Liver (tissue), 8 donors: ENCODE measurements at regions not wholly inside any gene's neighbourhood (a gene's known extent, or its start where the extent isn't known, plus 50 kb on each side); places are given as distances from the start of the nearest gene placed in this dataset.
"Not testable (repeated sequence)": the region's sequence is repeated elsewhere in the genome, so short reads cannot be mapped to it uniquely, and the experiment has no call there.

Experiments used
- DNase-seq: peaks from one replicate; pipeline ENCODE4 v3.0.0-alpha.2; 2017; ENCODE audit warnings: low spot score
- H3K27ac ChIP-seq, 2 donors: one replicate each; pipeline ENCODE4 v1.7.0; 2013; ENCODE audit warnings: inconsistent platforms in 2 of 2, low read length in 2 of 2, control low read depth in 1 of 2, low read depth in 1 of 2, mild to moderate bottlenecking in 1 of 2
- H3K27me3 ChIP-seq, 4 donors: one replicate each; pipeline versions ENCODE4 v1.6.1 to v1.7.0; 2013; ENCODE audit warnings: low read length in 3 of 4, inconsistent platforms in 1 of 4, mild to moderate bottlenecking in 1 of 4, moderate library complexity in 1 of 4; ENCODE audit not compliant: control insufficient read depth in 4 of 4, insufficient read depth in 4 of 4
- H3K36me3 ChIP-seq, 4 donors: one replicate each; pipeline versions ENCODE4 v1.6.1 to v1.7.0; 2013; ENCODE audit warnings: low read length in 3 of 4, mild to moderate bottlenecking in 3 of 4, low read depth in 1 of 4, moderate library complexity in 1 of 4; ENCODE audit not compliant: control insufficient read depth in 4 of 4, insufficient read depth in 3 of 4
- H3K4me1 ChIP-seq, 4 donors: one replicate each; pipeline versions ENCODE4 v1.6.1 to v1.7.0; 2013; ENCODE audit warnings: low read length in 3 of 4, mild to moderate bottlenecking in 3 of 4, moderate library complexity in 1 of 4; ENCODE audit not compliant: control insufficient read depth in 4 of 4, insufficient read depth in 4 of 4
- H3K4me3 ChIP-seq, 3 donors: one replicate each; pipeline versions ENCODE4 v1.6.1 to v1.7.0; 2013; ENCODE audit warnings: low read length in 3 of 3, control low read depth in 1 of 3, low read depth in 1 of 3, mild to moderate bottlenecking in 1 of 3
- H3K9ac ChIP-seq, 2 donors: one replicate each; pipeline ENCODE4 v1.7.0; 2013; ENCODE audit warnings: low read length in 2 of 2, mild to moderate bottlenecking in 2 of 2, moderate library complexity in 2 of 2, control low read depth in 1 of 2, low read depth in 1 of 2
- H3K9me3 ChIP-seq, 4 donors: one replicate each; pipeline versions ENCODE4 v1.6.1 to v1.7.0; 2013; ENCODE audit warnings: low read length in 3 of 4; ENCODE audit not compliant: control insufficient read depth in 4 of 4
- EGR1 ChIP-seq, 2 donors: IDR thresholded peaks; 2 replicates each; pipeline ENCODE4 v1.6.1; 2016 to 2018; ENCODE audit warnings: antibody characterized with exemption in 2 of 2, low read depth in 2 of 2
- FOXA1 ChIP-seq: IDR thresholded peaks from 2 replicates; pipeline ENCODE4 v1.6.1; 2016; ENCODE audit warnings: antibody characterized with exemption
- FOXA2 ChIP-seq: IDR thresholded peaks from 2 replicates; pipeline ENCODE4 v1.6.1; 2016; ENCODE audit warnings: antibody characterized with exemption
- HNF4A ChIP-seq, 2 donors: conservative IDR thresholded peaks; 2 replicates each; pipeline ENCODE4 v1.6.1; 2016; ENCODE audit warnings: antibody characterized with exemption in 2 of 2, mild to moderate bottlenecking in 2 of 2
- HNF4G ChIP-seq: IDR thresholded peaks from 2 replicates; pipeline ENCODE4 v1.6.1; 2016; ENCODE audit warnings: antibody characterized with exemption
- JUND ChIP-seq, 2 donors: IDR thresholded peaks; 2 replicates each; pipeline ENCODE4 v1.6.1; 2016; ENCODE audit warnings: antibody characterized with exemption in 2 of 2
- NR2F2 ChIP-seq: IDR thresholded peaks from 2 replicates; pipeline ENCODE4 v1.6.1; 2016; ENCODE audit warnings: antibody characterized with exemption
- RAD21 ChIP-seq, 2 donors: IDR thresholded peaks; 2 replicates each; pipeline ENCODE4 v1.6.1; 2016; ENCODE audit warnings: antibody characterized with exemption in 2 of 2, mild to moderate bottlenecking in 2 of 2
- RXRA ChIP-seq, 2 donors: IDR thresholded peaks; 2 replicates each; pipeline ENCODE4 v1.6.1; 2017 to 2018; ENCODE audit warnings: antibody characterized with exemption in 2 of 2, mild to moderate bottlenecking in 1 of 2
- SP1 ChIP-seq: IDR thresholded peaks from 2 replicates; pipeline ENCODE4 v1.6.1; 2018; ENCODE audit warnings: antibody characterized with exemption, mild to moderate bottlenecking
- TAF1 ChIP-seq: conservative IDR thresholded peaks from 2 replicates; pipeline ENCODE4 v1.6.1; 2016; ENCODE audit warnings: antibody characterized with exemption, mild to moderate bottlenecking
- YY1 ChIP-seq: IDR thresholded peaks from 2 replicates; pipeline ENCODE4 v1.6.1; 2016; ENCODE audit warnings: antibody characterized with exemption, mild to moderate bottlenecking
- WGBS: extraction: QIAGEN DNeasy Blood & Tissue Kit; methylation state at CpG from one replicate; pipeline ENCODE4 v1.1.7; 2013; 5-methylcytosine and 5-hydroxymethylcytosine counted together
- TF ChIP-seq, protein P1 (sequence below): IDR thresholded peaks from 2 replicates; pipeline ENCODE4 v1.6.1; 2016; ENCODE audit warnings: antibody characterized with exemption
- TF ChIP-seq, protein P2 (sequence below): IDR thresholded peaks from 2 replicates; pipeline ENCODE4 v1.6.1; 2016; ENCODE audit warnings: antibody characterized with exemption
- TF ChIP-seq, protein P3 (sequence below): IDR thresholded peaks from 2 replicates; pipeline ENCODE4 v1.6.1; 2016; ENCODE audit warnings: antibody characterized with exemption, mild to moderate bottlenecking
- TF ChIP-seq, protein P4 (sequence below): IDR thresholded peaks from 2 replicates; pipeline ENCODE4 v1.6.1; 2016; ENCODE audit warnings: antibody characterized with exemption
- TF ChIP-seq, protein P5 (sequence below): fragments of 150-350 bp; IDR thresholded peaks from 2 replicates; pipeline ENCODE4 v1.5.1; 2017; ENCODE audit warnings: improper control_type of control experiment, low read depth, low read length; ENCODE audit not compliant: missing input control
- donor health status: healthy.
- donor health status: healthy.
- donor health status: healthy.
- donor health status: healthy.
- donor health status: healthy.

DNA sequence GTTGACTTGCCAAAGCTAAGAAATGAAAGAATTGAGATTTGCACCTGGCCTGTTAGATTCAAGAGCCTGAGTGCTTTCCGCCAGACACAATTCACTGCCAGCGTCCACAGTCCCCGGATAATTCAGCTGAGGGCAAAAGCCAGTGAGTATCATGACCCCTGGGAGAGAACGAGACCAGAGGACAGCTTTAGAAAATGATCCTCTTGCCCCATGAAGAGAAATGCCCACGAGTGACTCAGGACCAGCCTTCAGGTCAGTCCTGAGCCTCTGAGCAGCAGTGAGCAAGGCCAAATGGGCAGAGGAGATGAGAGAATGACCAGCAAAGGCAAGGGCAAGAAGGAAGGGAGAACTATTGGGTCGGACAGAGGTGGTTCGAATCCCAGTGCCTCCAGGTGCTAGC is 273.5 kb downstream of the FAM43A start:
- no peak overlapping the region for H3K4me3 ChIP-seq
- no peaks in the 10 kb centered on the region for H3K36me3 ChIP-seq
- H3K27ac ChIP-seq = no peak overlapping the region
- H3K4me1 ChIP-seq = peaks cover 0 to 3% (median 0%) of the 10 kb centered on the region in 4 donors
- H3K9ac ChIP-seq = no peak overlapping the region
- WGBS = 80% methylated on average over 7 of the region's 7 CpGs
- H3K9me3 ChIP-seq = no peaks in the 10 kb centered on the region
- no peaks in the 10 kb centered on the region for H3K27me3 ChIP-seq
- TF ChIP-seq HNF4A (conservative IDR thresholded peaks at IDR 0.05) = no peak
- no peak for TF ChIP-seq YY1
- TF ChIP-seq FOXA1 = no peak
- TF ChIP-seq TAF1 = no peak
- TF ChIP-seq, protein P1, sequence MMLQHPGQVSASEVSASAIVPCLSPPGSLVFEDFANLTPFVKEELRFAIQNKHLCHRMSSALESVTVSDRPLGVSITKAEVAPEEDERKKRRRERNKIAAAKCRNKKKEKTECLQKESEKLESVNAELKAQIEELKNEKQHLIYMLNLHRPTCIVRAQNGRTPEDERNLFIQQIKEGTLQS = no peak
- no peak for TF ChIP-seq EGR1 (IDR thresholded peaks at IDR 0.05; ENCODE audit: low read depth in 2 of 2)
- TF ChIP-seq JUND (IDR thresholded peaks at IDR 0.05) = no peak
- DNase-seq = no peak

DNA sequence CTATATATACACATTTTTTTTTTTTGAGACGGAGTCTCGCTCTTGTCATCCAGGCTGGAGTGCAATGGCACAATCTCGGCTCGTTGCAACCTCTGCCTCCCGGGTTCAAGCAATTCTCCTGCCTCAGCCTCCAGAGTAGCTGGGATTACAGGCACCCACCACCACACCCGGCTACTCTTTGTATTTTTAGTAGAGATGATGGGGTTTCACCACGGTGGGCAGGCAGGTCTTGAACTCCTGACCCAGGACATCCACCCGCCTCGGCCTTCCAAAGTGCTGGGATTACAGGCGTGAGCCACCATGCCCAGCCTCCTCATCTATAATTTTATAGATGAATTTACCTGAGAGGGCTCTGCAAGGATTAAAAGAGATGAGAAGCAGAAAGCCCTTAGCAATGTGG is 274.0 kb downstream of the FAM43A start:
- 90% methylated on average over 10 of the region's 10 CpGs for WGBS
- H3K27me3 ChIP-seq, DNase-seq: not testable (repeated sequence)

DNA sequence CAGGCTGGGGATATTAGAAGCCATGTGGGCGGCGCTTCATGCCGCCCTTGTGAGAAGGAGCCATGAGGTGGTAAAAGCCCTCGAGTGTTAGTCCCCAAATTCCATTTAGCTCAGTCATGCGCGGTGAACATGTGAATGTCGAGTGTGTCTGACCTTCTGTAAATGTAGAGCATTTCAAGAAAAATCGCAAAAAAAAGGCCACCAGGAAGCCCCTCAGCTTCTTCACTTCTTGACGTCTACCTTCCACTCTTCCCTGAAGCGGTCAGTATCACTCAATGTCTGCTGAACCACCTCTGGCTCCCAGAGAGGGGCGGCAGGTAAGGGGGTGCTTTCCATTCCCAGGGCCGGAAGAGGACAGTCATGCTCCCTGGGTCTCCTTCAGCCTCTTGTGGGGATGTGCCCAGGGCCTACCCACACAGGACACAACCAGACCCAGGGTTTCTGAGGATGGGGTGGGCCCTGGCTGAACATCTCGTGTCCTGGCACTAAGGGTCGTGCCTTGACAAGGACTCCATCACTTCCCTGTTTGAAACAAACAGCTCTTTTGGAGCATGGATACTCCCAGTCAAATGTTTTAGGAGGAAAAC is 274.9 kb downstream of the FAM43A start:
- no peak overlapping the region for H3K9ac ChIP-seq
- DNase-seq = no peak
- no peaks in the 10 kb centered on the region for H3K9me3 ChIP-seq
- no peak overlapping the region for H3K4me3 ChIP-seq
- H3K27me3 ChIP-seq = no peaks in the 10 kb centered on the region
- TF ChIP-seq RXRA (IDR thresholded peaks at IDR 0.05) (no peak), TAF1 (no peak), HNF4G (no peak), YY1 (no peak), JUND (IDR thresholded peaks at IDR 0.05) (no peak), FOXA2 (no peak), RAD21 (IDR thresholded peaks at IDR 0.05) (no peak), SP1 (no peak), FOXA1 (no peak), HNF4A (conservative IDR thresholded peaks at IDR 0.05) (no peak), EGR1 (IDR thresholded peaks at IDR 0.05; ENCODE audit: low read depth in 2 of 2) (no peak), NR2F2 (no peak)
- TF ChIP-seq, protein P2, sequence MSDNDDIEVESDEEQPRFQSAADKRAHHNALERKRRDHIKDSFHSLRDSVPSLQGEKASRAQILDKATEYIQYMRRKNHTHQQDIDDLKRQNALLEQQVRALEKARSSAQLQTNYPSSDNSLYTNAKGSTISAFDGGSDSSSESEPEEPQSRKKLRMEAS = no peak
- TF ChIP-seq, protein P3, sequence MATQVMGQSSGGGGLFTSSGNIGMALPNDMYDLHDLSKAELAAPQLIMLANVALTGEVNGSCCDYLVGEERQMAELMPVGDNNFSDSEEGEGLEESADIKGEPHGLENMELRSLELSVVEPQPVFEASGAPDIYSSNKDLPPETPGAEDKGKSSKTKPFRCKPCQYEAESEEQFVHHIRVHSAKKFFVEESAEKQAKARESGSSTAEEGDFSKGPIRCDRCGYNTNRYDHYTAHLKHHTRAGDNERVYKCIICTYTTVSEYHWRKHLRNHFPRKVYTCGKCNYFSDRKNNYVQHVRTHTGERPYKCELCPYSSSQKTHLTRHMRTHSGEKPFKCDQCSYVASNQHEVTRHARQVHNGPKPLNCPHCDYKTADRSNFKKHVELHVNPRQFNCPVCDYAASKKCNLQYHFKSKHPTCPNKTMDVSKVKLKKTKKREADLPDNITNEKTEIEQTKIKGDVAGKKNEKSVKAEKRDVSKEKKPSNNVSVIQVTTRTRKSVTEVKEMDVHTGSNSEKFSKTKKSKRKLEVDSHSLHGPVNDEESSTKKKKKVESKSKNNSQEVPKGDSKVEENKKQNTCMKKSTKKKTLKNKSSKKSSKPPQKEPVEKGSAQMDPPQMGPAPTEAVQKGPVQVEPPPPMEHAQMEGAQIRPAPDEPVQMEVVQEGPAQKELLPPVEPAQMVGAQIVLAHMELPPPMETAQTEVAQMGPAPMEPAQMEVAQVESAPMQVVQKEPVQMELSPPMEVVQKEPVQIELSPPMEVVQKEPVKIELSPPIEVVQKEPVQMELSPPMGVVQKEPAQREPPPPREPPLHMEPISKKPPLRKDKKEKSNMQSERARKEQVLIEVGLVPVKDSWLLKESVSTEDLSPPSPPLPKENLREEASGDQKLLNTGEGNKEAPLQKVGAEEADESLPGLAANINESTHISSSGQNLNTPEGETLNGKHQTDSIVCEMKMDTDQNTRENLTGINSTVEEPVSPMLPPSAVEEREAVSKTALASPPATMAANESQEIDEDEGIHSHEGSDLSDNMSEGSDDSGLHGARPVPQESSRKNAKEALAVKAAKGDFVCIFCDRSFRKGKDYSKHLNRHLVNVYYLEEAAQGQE = no peak
- TF ChIP-seq, protein P1 = no peak
- TF ChIP-seq, protein P4, sequence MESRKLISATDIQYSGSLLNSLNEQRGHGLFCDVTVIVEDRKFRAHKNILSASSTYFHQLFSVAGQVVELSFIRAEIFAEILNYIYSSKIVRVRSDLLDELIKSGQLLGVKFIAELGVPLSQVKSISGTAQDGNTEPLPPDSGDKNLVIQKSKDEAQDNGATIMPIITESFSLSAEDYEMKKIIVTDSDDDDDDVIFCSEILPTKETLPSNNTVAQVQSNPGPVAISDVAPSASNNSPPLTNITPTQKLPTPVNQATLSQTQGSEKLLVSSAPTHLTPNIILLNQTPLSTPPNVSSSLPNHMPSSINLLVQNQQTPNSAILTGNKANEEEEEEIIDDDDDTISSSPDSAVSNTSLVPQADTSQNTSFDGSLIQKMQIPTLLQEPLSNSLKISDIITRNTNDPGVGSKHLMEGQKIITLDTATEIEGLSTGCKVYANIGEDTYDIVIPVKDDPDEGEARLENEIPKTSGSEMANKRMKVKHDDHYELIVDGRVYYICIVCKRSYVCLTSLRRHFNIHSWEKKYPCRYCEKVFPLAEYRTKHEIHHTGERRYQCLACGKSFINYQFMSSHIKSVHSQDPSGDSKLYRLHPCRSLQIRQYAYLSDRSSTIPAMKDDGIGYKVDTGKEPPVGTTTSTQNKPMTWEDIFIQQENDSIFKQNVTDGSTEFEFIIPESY = no peak
- TF ChIP-seq, protein P5, sequence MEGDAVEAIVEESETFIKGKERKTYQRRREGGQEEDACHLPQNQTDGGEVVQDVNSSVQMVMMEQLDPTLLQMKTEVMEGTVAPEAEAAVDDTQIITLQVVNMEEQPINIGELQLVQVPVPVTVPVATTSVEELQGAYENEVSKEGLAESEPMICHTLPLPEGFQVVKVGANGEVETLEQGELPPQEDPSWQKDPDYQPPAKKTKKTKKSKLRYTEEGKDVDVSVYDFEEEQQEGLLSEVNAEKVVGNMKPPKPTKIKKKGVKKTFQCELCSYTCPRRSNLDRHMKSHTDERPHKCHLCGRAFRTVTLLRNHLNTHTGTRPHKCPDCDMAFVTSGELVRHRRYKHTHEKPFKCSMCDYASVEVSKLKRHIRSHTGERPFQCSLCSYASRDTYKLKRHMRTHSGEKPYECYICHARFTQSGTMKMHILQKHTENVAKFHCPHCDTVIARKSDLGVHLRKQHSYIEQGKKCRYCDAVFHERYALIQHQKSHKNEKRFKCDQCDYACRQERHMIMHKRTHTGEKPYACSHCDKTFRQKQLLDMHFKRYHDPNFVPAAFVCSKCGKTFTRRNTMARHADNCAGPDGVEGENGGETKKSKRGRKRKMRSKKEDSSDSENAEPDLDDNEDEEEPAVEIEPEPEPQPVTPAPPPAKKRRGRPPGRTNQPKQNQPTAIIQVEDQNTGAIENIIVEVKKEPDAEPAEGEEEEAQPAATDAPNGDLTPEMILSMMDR = no peak
- no peak overlapping the region for H3K27ac ChIP-seq
- WGBS = 91% methylated on average over 14 of the region's 14 CpGs
- H3K4me1 ChIP-seq = peaks cover 0 to 3% (median 0%) of the 10 kb centered on the region in 4 donors
- H3K36me3 ChIP-seq = no peaks in the 10 kb centered on the region

More for the DNA sequence above, 274.0 kb downstream of the FAM43A start:
- H3K9ac ChIP-seq, H3K27ac ChIP-seq, H3K9me3 ChIP-seq, H3K4me3 ChIP-seq, H3K4me1 ChIP-seq, H3K36me3 ChIP-seq: not testable (repeated sequence)
